Muscle layer of colon (tissue), 2 donors: ENCODE measurements at regions not wholly inside any gene's neighbourhood (a gene's known extent, or its start where the extent isn't known, plus 50 kb on each side); places are given as distances from the start of the nearest gene placed in this dataset.

ENCODE experiments used
- H3K27ac ChIP-seq: one replicate; pipeline ENCODE4 v1.7.0; 2013; ENCODE audit warnings: low read depth, mild to moderate bottlenecking, low read length, moderate library complexity
- H3K27me3 ChIP-seq, 2 donors: one replicate each; pipeline ENCODE4 v1.7.0; 2013; ENCODE audit warnings: low read length in 2 of 2, mild to moderate bottlenecking in 2 of 2; ENCODE audit not compliant: insufficient read depth in 2 of 2, control insufficient read depth in 1 of 2
- H3K36me3 ChIP-seq: one replicate; pipeline ENCODE4 v1.7.0; 2013; ENCODE audit warnings: mild to moderate bottlenecking, low read length; ENCODE audit not compliant: insufficient read depth
- H3K4me1 ChIP-seq: one replicate; pipeline ENCODE4 v1.7.0; 2013; ENCODE audit warnings: mild to moderate bottlenecking, low read length; ENCODE audit not compliant: insufficient read depth
- H3K4me3 ChIP-seq, 2 donors: one replicate each; pipeline ENCODE4 v1.7.0; 2013; ENCODE audit warnings: low read length in 2 of 2, low read depth in 1 of 2, mild to moderate bottlenecking in 1 of 2, moderate library complexity in 1 of 2
- H3K9ac ChIP-seq: one replicate; pipeline ENCODE4 v1.7.0; 2013; ENCODE audit warnings: low read length
- H3K9me3 ChIP-seq: one replicate; pipeline ENCODE4 v1.7.0; 2013; ENCODE audit warnings: mild to moderate bottlenecking, low read length
- donor health status: abdominal sarcoma.
- donor health status: Adenocarcinoma of cecum.

- H3K9ac ChIP-seq: no peak overlapping the region
- H3K27me3 ChIP-seq: no peaks in the 10 kb centered on the region
- H3K9me3 ChIP-seq: no peaks in the 10 kb centered on the region
- no peak overlapping the region for H3K27ac ChIP-seq
- no peaks in the 10 kb centered on the region for H3K36me3 ChIP-seq
- no peak overlapping the region for H3K4me3 ChIP-seq
- H3K4me1 ChIP-seq: no peaks in the 10 kb centered on the region
Measured at GRCh38 chr3:110752307-110752706, 319.3 kb upstream of the NECTIN3 start.

DNA sequence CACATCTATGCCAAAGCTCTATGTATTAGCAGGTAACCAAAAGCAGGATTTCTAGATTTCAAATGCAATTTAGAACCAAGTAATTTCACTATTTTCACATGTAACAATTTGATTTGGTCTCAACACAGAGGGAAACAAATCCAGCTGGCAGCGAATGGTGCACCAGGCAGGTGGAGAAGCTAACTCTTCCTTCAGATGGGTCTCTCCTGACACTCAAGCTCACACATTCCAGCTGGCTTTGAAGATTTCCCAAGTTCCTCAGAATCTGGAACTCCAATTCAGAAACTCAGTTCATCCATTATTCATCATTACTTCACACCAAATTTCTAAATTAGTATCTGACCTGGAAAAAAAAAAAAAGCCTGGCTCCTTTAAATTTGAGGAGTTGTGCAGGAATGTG lies 318.1 kb upstream of the NECTIN3 start:
- H3K9ac ChIP-seq: no peak overlapping the region
- H3K27ac ChIP-seq: no peak overlapping the region
- no peaks in the 10 kb centered on the region for H3K4me1 ChIP-seq
- H3K4me3 ChIP-seq: no peak overlapping the region
- H3K27me3 ChIP-seq: no peaks in the 10 kb centered on the region
- H3K9me3 ChIP-seq: no peaks in the 10 kb centered on the region
- no peaks in the 10 kb centered on the region for H3K36me3 ChIP-seq

- H3K4me1 ChIP-seq: no peaks in the 10 kb centered on the region
- no peak overlapping the region for H3K9ac ChIP-seq
- H3K4me3 ChIP-seq: no peak overlapping the region
- H3K9me3 ChIP-seq: no peaks in the 10 kb centered on the region
- no peak overlapping the region for H3K27ac ChIP-seq
- no peaks in the 10 kb centered on the region for H3K36me3 ChIP-seq
- H3K27me3 ChIP-seq: no peaks in the 10 kb centered on the region
Measured at GRCh38 chr3:110754212-110754916, 317.3 kb upstream of the NECTIN3 start.

- Histone ChIP-seq H3K36me3 (no peaks in the 10 kb centered on the region), H3K9me3 (no peaks in the 10 kb centered on the region), H3K4me1 (no peaks in the 10 kb centered on the region), H3K4me3 (no peak overlapping the region), H3K27ac (no peak overlapping the region), H3K27me3 (no peaks in the 10 kb centered on the region), H3K9ac (no peak overlapping the region)
Measured at GRCh38 chr3:110755345-110755744, 316.3 kb upstream of the NECTIN3 start.

- no peaks in the 10 kb centered on the region for H3K27me3 ChIP-seq
- no peak overlapping the region for H3K9ac ChIP-seq
- no peaks in the 10 kb centered on the region for H3K9me3 ChIP-seq
- no peak overlapping the region for H3K4me3 ChIP-seq
- H3K36me3 ChIP-seq: no peaks in the 10 kb centered on the region
- no peaks in the 10 kb centered on the region for H3K4me1 ChIP-seq
- no peak overlapping the region for H3K27ac ChIP-seq
Measured at GRCh38 chr3:110756705-110757104, 314.9 kb upstream of the NECTIN3 start.

DNA sequence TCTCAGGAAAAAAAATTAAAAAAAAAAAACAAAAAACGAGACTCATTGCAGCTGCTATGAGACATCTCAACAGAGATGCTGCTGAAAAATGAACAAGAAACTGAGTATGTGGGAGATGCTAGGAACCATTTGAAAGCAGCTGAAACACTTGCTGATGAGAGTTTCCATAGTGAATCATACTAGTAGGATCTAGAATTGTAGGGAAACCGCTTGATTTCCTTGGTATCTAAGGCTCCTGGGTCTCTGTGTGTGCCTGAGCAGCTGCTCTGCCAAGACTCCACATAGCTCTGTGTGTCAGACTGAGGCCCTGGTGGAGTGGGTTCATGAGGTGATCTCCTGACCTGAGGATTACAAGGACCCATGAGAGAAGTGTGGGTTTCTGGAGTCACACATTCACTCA lies 313.4 kb upstream of the NECTIN3 start:
- Histone ChIP-seq H3K9me3 (no peaks in the 10 kb centered on the region), H3K4me1 (no peaks in the 10 kb centered on the region), H3K4me3 (no peak overlapping the region), H3K9ac (no peak overlapping the region), H3K27me3 (no peaks in the 10 kb centered on the region), H3K36me3 (no peaks in the 10 kb centered on the region), H3K27ac (no peak overlapping the region)

GRCh38 chr3:110767156-110767555 lies 304.5 kb upstream of the NECTIN3 start:
- no peaks in the 10 kb centered on the region for H3K36me3 ChIP-seq
- no peak overlapping the region for H3K9ac ChIP-seq
- no peak overlapping the region for H3K4me3 ChIP-seq
- no peaks in the 10 kb centered on the region for H3K27me3 ChIP-seq
- H3K9me3 ChIP-seq: no peaks in the 10 kb centered on the region
- no peak overlapping the region for H3K27ac ChIP-seq
- no peaks in the 10 kb centered on the region for H3K4me1 ChIP-seq

- H3K9me3 ChIP-seq: no peaks in the 10 kb centered on the region
- H3K27ac ChIP-seq: no peak overlapping the region
- H3K27me3 ChIP-seq: no peaks in the 10 kb centered on the region
- H3K9ac ChIP-seq: no peak overlapping the region
- H3K4me3 ChIP-seq: no peak overlapping the region
- H3K4me1 ChIP-seq: no peaks in the 10 kb centered on the region
- H3K36me3 ChIP-seq: no peaks in the 10 kb centered on the region
Measured at GRCh38 chr3:110767838-110768237, 303.8 kb upstream of the NECTIN3 start.

DNA sequence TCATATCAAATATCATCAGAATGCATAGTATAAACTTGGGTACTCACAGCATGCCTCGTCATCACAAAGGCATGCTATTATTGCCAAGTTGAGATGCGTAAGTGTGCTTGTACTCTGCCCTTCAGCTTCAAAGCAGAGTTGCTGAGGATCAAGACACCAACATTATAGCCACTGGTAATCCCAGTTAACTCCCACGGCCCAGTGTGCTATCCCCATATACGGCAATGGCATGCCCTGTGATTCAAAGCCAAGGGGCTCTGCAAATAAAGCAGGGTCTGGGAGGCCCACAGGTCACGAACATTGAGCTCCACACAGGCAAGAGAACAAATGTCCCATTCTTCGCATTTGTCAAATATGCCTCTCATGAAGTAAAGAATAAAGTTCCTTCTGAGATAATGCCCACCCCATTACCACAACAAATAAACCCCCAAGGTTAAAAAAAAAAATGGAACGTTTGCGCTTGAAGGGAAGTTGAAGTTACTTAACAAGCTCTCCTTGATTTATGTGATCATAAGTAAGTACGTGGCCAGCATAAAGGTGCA lies 298.1 kb upstream of the NECTIN3 start:
- H3K27ac ChIP-seq: no peak overlapping the region
- H3K9me3 ChIP-seq: no peaks in the 10 kb centered on the region
- H3K4me1 ChIP-seq: peaks cover 7% of the 10 kb centered on the region
- H3K27me3 ChIP-seq: no peaks in the 10 kb centered on the region
- no peak overlapping the region for H3K9ac ChIP-seq
- H3K36me3 ChIP-seq: no peaks in the 10 kb centered on the region
- no peak overlapping the region for H3K4me3 ChIP-seq

DNA sequence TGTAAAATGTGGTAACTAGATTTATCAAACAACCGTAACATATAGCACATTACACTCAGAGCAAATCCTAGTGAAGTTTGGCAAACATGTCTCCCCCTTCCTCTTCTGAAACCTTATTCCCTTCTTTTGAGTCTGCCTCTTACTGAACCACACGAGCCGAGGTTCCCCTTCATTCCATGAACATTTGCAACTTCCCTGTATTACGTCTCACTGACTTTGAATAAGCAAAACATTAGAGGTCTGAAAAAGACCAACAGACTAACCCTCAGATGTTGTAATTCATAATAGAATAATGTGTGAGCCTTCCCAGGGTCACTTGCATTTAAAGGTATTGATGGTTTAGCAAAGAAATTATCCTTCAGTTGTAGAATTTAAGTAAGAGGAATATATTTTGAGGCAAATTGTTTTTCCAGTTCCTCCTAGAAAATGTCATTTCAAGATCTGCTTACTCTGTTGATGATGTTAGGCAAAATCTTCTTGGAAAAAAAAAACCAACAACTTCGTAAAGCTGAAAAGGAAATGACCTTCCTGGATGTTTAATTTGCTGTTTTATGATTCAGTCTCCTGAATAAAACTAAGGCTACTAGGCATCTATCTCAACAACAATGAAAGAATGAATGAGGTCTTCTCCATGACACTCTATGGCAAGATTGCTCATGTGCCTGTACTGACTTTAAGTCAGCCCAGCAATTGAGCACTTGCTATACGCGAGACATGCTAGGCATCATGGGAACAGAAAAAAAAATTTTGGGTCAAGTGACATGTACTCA lies 296.9 kb upstream of the NECTIN3 start:
- Histone ChIP-seq H3K36me3 (no peaks in the 10 kb centered on the region), H3K27ac (no peak overlapping the region), H3K4me3 (no peak overlapping the region), H3K27me3 (no peaks in the 10 kb centered on the region), H3K9ac (no peak overlapping the region), H3K9me3 (no peaks in the 10 kb centered on the region), H3K4me1 (peaks cover 7% of the 10 kb centered on the region)

- H3K27ac ChIP-seq: no peak overlapping the region
- no peaks in the 10 kb centered on the region for H3K36me3 ChIP-seq
- no peaks in the 10 kb centered on the region for H3K27me3 ChIP-seq
- no peaks in the 10 kb centered on the region for H3K9me3 ChIP-seq
- H3K4me3 ChIP-seq: no peak overlapping the region
- H3K9ac ChIP-seq: no peak overlapping the region
- no peaks in the 10 kb centered on the region for H3K4me1 ChIP-seq
Measured at GRCh38 chr3:110779581-110779980, 292.0 kb upstream of the NECTIN3 start.
